Spleen (tissue), 7 donors: ENCODE measurements at regions not wholly inside any gene's neighbourhood (a gene's known extent, or its start where the extent isn't known, plus 50 kb on each side); places are given as distances from the start of the nearest gene placed in this dataset.

Experiments used
- CTCF ChIP-seq, 11 experiments: fragments of 200-600 bp in 7 of 11; fragments of 450-650 bp in 4 of 11; sonication (generic) in 4 of 11; IDR thresholded peaks in 8 of 11; conservative IDR thresholded peaks in 3 of 11; 1 replicate in 7 of 11; 2 replicates in 4 of 11; pipeline versions ENCODE4 v1.4.0 to v1.8.0; 2016 to 2021; ENCODE audit warnings: antibody characterized with exemption in 11 of 11, inconsistent platforms in 4 of 11, mild to moderate bottlenecking in 1 of 11
- POLR2A ChIP-seq, 3 donors: fragments of 450-650 bp; IDR thresholded peaks; one replicate each; pipeline ENCODE4 v1.5.1; 2017; ENCODE audit warnings: antibody characterized with exemption in 3 of 3, mild to moderate bottlenecking in 1 of 3
- donor health status: DM: no; HTN: no; CAD: no; lungs with moderate emphysema.
- donor health status: DM: no; HTN: no; CAD: no.
- donor health status: DM: no; HTN: no; CAD: no.

- TF ChIP-seq CTCF (IDR thresholded peaks at IDR 0.05 in 8 of 11, conservative IDR thresholded peaks at IDR 0.05 in 3 of 11): no peak
- no peak for TF ChIP-seq POLR2A (IDR thresholded peaks at IDR 0.05)
Measured at GRCh38 chr20:59102841-59103299, 60.3 kb upstream of the PRELID3B start.
